ENCODE measurements at regions not wholly inside any gene's neighbourhood (a gene's known extent, or its start where the extent isn't known, plus 50 kb on each side); places are given as distances from the start of the nearest gene placed in this dataset.

- TF ChIP-seq CTCF (IDR thresholded peaks at IDR 0.05) (no peak), POLR2A (IDR thresholded peaks at IDR 0.05; ENCODE audit: low read depth) (no peak)
Measured at GRCh38 chr7:112567388-112567787, 86.6 kb downstream of the LSMEM1 start.
